Breast epithelium (tissue), 3 donors: ENCODE measurements at regions not wholly inside any gene's neighbourhood (a gene's known extent, or its start where the extent isn't known, plus 50 kb on each side); places are given as distances from the start of the nearest gene placed in this dataset.

Experiments
- CTCF ChIP-seq, 3 donors: fragments of 450-650 bp; IDR thresholded peaks; one replicate each; pipeline ENCODE4 v1.5.1; 2016 to 2017; ENCODE audit warnings: antibody characterized with exemption in 3 of 3, mild to moderate bottlenecking in 3 of 3, moderate library complexity in 3 of 3
- POLR2A ChIP-seq: fragments of 450-650 bp; IDR thresholded peaks from one replicate; pipeline ENCODE4 v1.6.1; 2016; ENCODE audit warnings: antibody characterized with exemption, mild to moderate bottlenecking, moderate library complexity
- POLR2AphosphoS5 ChIP-seq, 3 donors: sonication (generic); formaldehyde crosslinking; IDR thresholded peaks; one replicate each; pipeline ENCODE4 v1.6.1; 2017; ENCODE audit warnings: antibody characterized with exemption in 3 of 3

DNA sequence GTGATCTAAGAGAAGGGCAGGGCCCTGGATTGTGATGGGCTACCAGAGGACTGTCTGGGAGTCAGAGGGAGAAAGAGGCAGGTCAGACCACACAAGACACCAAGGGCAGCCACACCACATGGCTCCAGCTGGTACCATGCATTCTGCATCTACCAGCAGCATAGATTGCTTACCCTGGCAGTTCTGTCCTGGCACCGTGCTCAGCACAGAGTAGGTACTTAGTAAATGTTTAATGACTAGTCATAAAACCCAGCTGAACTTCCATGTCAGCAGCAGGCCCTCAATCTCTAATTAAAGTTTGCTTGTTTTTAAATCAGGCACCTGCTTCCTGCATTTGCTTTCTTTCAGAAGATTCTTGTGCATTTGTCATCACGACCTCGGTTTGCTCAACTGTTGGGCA is 77.3 kb upstream of the ATP2B2 start:
- TF ChIP-seq CTCF (IDR thresholded peaks at IDR 0.05) = no peak
- TF ChIP-seq POLR2A = no peak
- no peak for TF ChIP-seq POLR2AphosphoS5 (IDR thresholded peaks at IDR 0.05)
